HUES6 (cell line): ENCODE measurements at regions not wholly inside any gene's neighbourhood (a gene's known extent, or its start where the extent isn't known, plus 50 kb on each side); places are given as distances from the start of the nearest gene placed in this dataset.

Source experiments
- H3K27ac ChIP-seq: 2 replicates; pipeline ENCODE4 v1.7.0; 2013; ENCODE audit warnings: low read depth, mild to moderate bottlenecking, low read length, inconsistent platforms
- H3K27me3 ChIP-seq: 2 replicates; pipeline ENCODE4 v1.6.1; 2013; ENCODE audit warnings: low read length; ENCODE audit not compliant: control insufficient read depth, insufficient read depth
- H3K36me3 ChIP-seq: 2 replicates; pipeline ENCODE4 v1.6.1; 2013; ENCODE audit warnings: low read length; ENCODE audit not compliant: control insufficient read depth, insufficient read depth
- H3K4me1 ChIP-seq: 2 replicates; pipeline ENCODE4 v1.6.1; 2013; ENCODE audit warnings: low read length; ENCODE audit not compliant: control insufficient read depth, insufficient read depth
- H3K4me3 ChIP-seq: 2 replicates; pipeline ENCODE4 v1.5.1; 2013; ENCODE audit warnings: low read depth, low read length
- H3K9ac ChIP-seq: one replicate; pipeline ENCODE4 v1.6.1; 2013; ENCODE audit warnings: mild to moderate bottlenecking, low read length
- H3K9me3 ChIP-seq: 2 replicates; pipeline ENCODE4 v1.6.1; 2013; ENCODE audit warnings: low read depth, low read length; ENCODE audit not compliant: control insufficient read depth, insufficient read depth

DNA sequence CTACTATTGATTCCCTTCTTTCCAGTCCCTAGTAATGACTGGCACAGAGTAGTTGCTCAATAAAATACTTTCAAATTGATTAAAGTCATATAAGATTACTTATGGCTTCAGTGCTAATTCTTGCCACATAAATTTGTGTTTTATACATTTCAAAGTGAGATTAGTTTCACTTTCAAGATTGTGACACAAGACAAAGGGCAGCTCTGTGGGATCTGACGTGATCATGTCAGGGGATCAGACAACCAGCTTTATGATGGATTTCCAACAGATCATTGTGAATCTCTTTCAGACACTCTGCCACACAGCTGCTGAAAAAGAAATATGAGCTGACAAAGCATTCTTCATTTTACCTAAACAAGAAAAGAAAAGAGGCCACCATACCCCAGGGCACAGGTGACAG is 73.4 kb upstream of the POMP start:
- H3K9me3 ChIP-seq = no peaks in the 10 kb centered on the region
- no peak overlapping the region for H3K27ac ChIP-seq
- H3K9ac ChIP-seq = no peak overlapping the region
- H3K36me3 ChIP-seq = no peaks in the 10 kb centered on the region
- no peak overlapping the region for H3K4me3 ChIP-seq
- peaks cover 38% of the 10 kb centered on the region for H3K4me1 ChIP-seq
- no peaks in the 10 kb centered on the region for H3K27me3 ChIP-seq

DNA sequence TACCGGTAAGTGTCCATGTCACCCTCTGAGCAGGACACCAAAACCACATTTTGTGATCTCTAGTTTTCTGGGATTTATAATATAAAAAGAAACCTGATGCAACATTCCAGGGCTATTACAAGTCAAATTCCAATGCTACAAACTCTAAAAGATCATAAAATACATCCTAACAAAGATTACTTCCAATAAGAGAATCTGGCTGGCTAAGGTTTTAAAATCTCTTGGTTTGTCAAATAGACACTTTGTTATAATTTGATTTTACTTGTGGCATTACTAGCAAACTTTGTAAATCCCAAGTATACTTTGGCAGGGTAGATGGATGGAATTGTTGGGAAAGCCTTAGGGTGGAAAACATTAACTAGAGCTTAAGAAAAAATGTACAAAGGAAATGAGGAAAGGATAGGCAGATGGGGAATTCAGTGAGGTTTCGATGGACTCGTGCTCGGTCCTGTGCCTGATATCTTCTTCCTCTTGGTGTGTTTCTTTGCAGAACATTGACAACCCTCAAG is 74.0 kb upstream of the POMP start:
- Histone ChIP-seq H3K27me3 (no peaks in the 10 kb centered on the region), H3K4me3 (no peak overlapping the region), H3K4me1 (peaks cover 38% of the 10 kb centered on the region), H3K9ac (no peak overlapping the region), H3K9me3 (no peaks in the 10 kb centered on the region), H3K36me3 (no peaks in the 10 kb centered on the region), H3K27ac (no peak overlapping the region)

DNA sequence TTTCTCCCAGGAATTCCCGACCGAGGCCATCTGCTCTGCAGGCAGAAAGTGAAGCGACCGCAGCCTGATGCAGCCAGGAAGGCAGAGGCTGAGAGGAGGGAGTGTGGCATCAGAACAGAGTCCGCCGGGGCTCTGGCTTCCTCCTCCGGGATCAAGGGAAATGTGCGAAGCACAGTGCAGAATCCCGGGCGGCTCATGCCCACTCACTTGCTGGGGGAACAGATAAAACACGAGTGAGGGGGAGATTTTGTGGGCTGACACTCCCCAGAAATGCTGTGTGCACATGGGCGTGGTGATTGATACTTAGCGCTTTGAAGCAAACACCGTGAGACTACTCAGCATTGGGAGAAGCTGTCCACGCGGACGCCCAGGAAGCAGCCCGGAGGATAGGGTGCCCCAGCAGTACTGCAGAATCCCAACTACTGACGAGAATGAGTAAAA is 75.3 kb upstream of the POMP start:
- Histone ChIP-seq H3K4me3 (no peak overlapping the region), H3K36me3 (no peaks in the 10 kb centered on the region), H3K4me1 (peaks cover 49% of the 10 kb centered on the region), H3K9ac (no peak overlapping the region), H3K27me3 (no peaks in the 10 kb centered on the region), H3K9me3 (no peaks in the 10 kb centered on the region), H3K27ac (no peak overlapping the region)

DNA sequence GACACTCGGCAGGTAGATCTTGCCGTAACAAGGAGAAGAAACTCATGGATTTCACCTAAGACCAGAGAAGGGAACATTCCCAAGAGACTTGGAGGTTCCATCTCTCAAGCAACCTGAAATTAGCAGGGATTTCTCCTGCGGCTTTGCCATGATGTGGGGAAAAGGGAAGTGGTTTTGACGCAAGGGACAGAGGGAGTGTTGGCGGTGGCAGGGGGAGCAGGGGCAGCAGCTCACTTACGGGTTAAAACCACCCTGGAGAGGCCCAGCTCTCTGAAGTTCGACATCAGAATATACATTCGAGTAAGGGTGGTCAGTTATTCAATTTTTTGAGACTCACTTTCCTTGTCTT is 76.1 kb upstream of the POMP start:
- Histone ChIP-seq H3K36me3 (no peaks in the 10 kb centered on the region), H3K4me3 (no peak overlapping the region), H3K4me1 (peaks cover 49% of the 10 kb centered on the region)

DNA sequence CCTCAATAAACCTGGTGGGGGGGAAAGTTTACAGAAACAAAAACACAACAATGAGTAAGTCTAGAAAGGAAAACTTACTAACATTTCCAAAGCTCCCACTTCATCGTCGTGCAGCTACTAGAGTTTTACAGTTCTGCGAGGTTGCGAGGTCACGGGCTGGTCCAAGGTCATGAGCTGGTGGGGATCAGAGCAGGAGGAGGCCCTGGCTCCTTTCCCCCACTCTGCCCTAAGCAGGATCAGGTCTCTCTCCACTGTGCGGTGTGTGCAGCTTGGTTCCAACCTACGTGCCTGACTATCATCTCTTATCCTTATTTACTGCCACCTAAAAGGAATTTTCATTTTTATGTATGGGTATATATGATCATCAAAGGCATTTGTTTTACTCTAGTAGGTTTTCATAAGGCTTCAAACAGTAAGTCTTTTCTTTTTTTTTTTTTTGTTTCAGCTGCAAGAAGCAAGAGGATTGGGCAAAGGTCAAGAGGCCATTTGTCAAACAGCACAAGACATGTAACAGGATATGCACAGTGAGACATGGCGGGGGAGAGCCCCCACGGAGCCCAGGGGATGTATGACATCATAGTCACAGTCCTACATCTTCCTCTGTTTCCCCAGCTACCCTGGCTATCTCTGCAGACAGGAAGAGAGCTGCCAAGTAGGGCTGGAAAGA is 76.6 kb upstream of the POMP start:
- Histone ChIP-seq H3K9me3 (no peaks in the 10 kb centered on the region), H3K36me3 (no peaks in the 10 kb centered on the region), H3K4me1 (peaks cover 49% of the 10 kb centered on the region), H3K27ac (no peak overlapping the region), H3K4me3 (no peak overlapping the region), H3K27me3 (no peaks in the 10 kb centered on the region), H3K9ac (no peak overlapping the region)

More for the DNA sequence above, 76.1 kb upstream of the POMP start:
- Histone ChIP-seq H3K27me3 (no peaks in the 10 kb centered on the region), H3K9ac (no peak overlapping the region), H3K9me3 (no peaks in the 10 kb centered on the region), H3K27ac (no peak overlapping the region)

DNA sequence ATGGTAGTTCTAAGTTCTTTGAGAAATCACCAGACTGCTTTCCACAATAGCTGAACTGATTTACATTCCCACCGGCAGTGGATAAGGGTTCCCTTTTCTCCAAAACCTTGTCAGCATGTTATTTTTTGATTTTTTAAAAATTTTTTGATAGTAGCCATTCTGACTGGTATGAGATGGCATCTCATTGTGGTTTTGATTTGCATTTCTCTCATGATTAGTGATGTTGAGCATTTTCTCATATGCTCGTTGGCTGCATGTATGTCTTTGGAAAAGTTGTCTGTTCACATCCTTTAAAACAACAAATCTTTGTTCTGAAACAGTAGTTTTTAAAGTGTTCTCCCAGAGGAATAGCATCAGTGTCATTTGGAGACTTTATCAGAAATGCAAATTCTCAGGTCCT is 77.5 kb upstream of the POMP start:
- no peak overlapping the region for H3K4me3 ChIP-seq
- H3K9ac ChIP-seq = no peak overlapping the region
- no peaks in the 10 kb centered on the region for H3K9me3 ChIP-seq
- no peak overlapping the region for H3K27ac ChIP-seq
- no peaks in the 10 kb centered on the region for H3K27me3 ChIP-seq
- H3K36me3 ChIP-seq = no peaks in the 10 kb centered on the region
- peaks cover 43% of the 10 kb centered on the region for H3K4me1 ChIP-seq

DNA sequence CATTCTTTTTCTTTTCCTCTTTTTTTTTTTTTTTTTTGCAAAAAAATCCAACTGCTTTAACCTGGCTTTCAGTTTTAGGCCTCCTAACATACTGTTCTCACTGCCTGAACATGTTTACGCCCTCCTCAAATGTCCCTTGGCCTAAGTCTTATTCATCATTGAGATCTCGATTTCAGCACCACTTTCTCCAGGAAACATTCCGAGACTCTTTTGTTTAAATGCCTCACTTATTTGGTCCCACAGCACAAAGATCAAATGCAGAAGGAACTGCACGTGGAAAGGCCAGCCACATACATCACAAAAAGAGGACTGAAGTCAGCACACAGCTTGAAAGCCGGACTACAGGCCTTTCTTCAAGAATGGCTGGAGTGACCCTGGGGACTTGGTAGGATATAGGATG is 79.2 kb upstream of the POMP start:
- Histone ChIP-seq H3K4me3 (no peak overlapping the region), H3K9ac (no peak overlapping the region), H3K9me3 (no peaks in the 10 kb centered on the region), H3K27me3 (no peaks in the 10 kb centered on the region), H3K36me3 (no peaks in the 10 kb centered on the region), H3K4me1 (peaks cover 36% of the 10 kb centered on the region), H3K27ac (no peak overlapping the region)

DNA sequence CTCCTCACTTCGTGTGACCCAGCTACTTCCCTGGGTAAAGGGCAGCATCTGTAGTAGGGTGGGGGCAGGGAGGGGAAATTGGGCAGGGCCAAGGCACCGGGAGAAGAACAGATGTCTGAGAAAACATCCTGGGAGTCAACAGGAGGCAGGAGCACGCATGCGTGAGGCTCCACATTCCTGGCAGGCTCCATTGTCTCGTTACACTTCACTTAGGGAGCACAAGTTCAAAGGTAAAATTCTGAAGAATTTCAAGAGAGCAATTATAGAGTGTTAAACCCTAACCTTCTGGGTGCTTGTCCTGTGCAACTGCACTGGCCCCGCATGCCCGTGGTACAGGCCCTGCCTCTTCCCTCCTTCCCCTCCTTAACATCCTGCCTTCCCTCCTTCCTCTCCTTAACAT is 79.6 kb upstream of the POMP start:
- peaks cover 36% of the 10 kb centered on the region for H3K4me1 ChIP-seq
- no peak overlapping the region for H3K27ac ChIP-seq
- H3K9ac ChIP-seq = no peak overlapping the region
- no peaks in the 10 kb centered on the region for H3K27me3 ChIP-seq
- no peak overlapping the region for H3K4me3 ChIP-seq
- no peaks in the 10 kb centered on the region for H3K9me3 ChIP-seq
- no peaks in the 10 kb centered on the region for H3K36me3 ChIP-seq

DNA sequence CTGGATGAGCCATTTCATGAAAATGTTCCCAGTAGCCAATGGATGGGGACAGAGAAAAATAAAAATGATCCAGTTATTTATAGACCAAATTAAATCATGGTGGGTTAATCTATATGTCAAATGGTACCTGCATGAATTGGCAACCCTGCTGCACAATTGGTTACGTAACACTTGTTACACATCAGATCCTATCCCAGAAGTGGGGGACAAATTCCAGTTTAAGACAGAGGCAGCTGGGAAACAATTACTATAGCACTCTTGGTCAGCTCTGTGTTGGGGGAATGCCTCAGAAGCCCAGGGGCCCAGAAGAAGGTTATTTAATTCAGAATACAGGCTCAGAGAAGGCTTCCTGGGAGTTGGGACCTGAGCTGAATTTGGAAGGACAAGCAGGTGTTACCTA is 81.1 kb upstream of the FLT1 start:
- H3K27ac ChIP-seq = no peak overlapping the region
- H3K9ac ChIP-seq = no peak overlapping the region
- H3K27me3 ChIP-seq = no peaks in the 10 kb centered on the region
- no peaks in the 10 kb centered on the region for H3K36me3 ChIP-seq
- no peaks in the 10 kb centered on the region for H3K9me3 ChIP-seq
- no peak overlapping the region for H3K4me3 ChIP-seq
- peaks cover 14% of the 10 kb centered on the region for H3K4me1 ChIP-seq

DNA sequence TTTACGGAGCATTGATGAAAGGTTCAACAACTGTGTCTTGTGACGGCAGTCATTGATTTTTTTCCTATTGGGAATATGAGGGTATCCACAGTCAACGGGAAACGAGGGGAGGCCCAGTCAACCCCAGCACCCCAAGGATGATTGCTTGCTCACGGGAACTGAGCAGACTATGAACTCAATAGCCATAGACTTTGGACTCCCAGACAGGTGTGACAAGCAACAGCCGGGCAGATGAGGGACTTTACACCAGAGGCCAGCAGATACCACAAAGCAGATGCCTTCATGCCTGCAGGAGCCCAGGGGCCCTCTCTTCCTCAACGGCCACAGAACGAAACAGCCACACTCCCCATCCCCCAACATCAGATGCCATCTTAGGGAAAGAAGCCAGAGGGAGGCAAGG is 80.3 kb upstream of the FLT1 start:
- Histone ChIP-seq H3K4me3 (no peak overlapping the region), H3K9ac (no peak overlapping the region)

DNA sequence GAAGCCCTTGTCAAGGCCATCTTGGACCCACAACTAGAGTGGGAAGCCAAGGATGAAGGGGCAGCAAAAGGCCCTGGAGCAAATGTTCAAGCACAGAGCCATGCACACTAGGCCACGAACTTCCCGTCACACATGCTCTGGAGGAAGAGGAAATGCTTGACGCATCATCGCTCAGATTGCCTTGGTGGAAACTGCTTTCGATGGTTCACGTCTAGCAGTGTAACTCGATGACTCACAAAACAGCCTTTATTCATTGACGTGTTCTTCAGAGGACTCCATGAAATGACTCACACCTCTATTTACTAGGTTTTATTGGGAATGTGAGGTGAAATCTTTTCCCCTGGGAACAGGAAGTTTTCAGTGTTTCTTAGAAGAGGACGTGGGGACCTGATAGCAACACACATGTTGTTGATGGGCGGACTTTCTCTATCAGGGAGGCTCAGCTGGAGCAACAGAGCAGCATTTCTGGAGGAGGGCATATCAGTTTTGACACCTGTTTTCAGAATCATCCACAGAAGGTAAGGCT is 79.8 kb upstream of the FLT1 start:
- Histone ChIP-seq H3K4me1 (peaks cover 12% of the 10 kb centered on the region), H3K36me3 (no peaks in the 10 kb centered on the region), H3K4me3 (no peak overlapping the region), H3K27ac (no peak overlapping the region), H3K27me3 (no peaks in the 10 kb centered on the region), H3K9me3 (no peaks in the 10 kb centered on the region), H3K9ac (no peak overlapping the region)

More for the DNA sequence above, 80.3 kb upstream of the FLT1 start:
- Histone ChIP-seq H3K4me1 (peaks cover 14% of the 10 kb centered on the region), H3K27ac (no peak overlapping the region), H3K36me3 (no peaks in the 10 kb centered on the region), H3K9me3 (no peaks in the 10 kb centered on the region), H3K27me3 (no peaks in the 10 kb centered on the region)
